ENCODE measurements at regions not wholly inside any gene's neighbourhood (a gene's known extent, or its start where the extent isn't known, plus 50 kb on each side); places are given as distances from the start of the nearest gene placed in this dataset.

DNA sequence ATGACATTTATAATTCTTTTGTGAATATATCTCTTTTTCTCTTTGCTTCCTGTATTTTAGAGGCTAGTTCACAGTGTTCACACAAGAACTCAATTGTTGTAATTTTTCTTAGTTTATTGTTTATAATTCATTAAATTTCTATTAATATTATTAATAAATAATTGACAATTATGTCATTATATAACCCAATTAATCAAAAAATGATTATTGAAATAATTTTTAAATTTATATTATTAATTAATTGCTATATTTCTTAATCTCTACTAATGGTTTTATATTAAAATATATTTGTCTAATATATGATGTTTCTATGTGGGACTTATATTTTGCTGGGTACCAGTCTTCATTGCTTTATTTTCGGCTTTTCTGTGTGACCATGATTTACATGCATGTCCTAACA lies 618.4 kb downstream of the CDH9 start:
- H3K36me3 ChIP-seq (ENCODE audit: control insufficient read depth, insufficient read depth, low read length) = no peaks in the 10 kb centered on the region
- H3K4me3 ChIP-seq (ENCODE audit: low read length) = no peak overlapping the region
- ATAC-seq = no peak
- intact Hi-C loops (cut with micrococcal nuclease) = no loop called here
- H3K27ac ChIP-seq (ENCODE audit: low read length) = no peak overlapping the region
- Mint-ChIP-seq H3K4me3 (no peak overlapping the region), H3K36me3 (peaks cover 13% of the 10 kb centered on the region), H3K9me3 (peaks cover 11 to 12% of the 10 kb centered on the region in 2 donors), H3K27ac (no peak overlapping the region), H3K4me1 (no peaks in the 10 kb centered on the region), H3K27me3 (ENCODE audit: low read depth in 2 of 2) (no peaks in the 10 kb centered on the region)
- H3K9me3 ChIP-seq (ENCODE audit: control insufficient read depth, insufficient read depth, low read length) = peaks cover 13% of the 10 kb centered on the region
- TF ChIP-seq CTCF (IDR thresholded peaks at IDR 0.05) = no peak
- DNase-seq = no peak
- H3K4me1 ChIP-seq (ENCODE audit: control insufficient read depth, insufficient read depth, low read length) = no peaks in the 10 kb centered on the region
- H3K27me3 ChIP-seq (ENCODE audit: control insufficient read depth, insufficient read depth, low read length) = no peaks in the 10 kb centered on the region
- WGBS (ENCODE audit: insufficient coverage) = 100% methylated on average over 1 of the region's 1 CpG

GRCh38 chr5:26416911-26417310 lies 621.5 kb downstream of the CDH9 start:
- Mint-ChIP-seq H3K4me3 (no peak overlapping the region), H3K27me3 (ENCODE audit: low read depth in 2 of 2) (no peaks in the 10 kb centered on the region), H3K36me3 (peaks cover 19% of the 10 kb centered on the region), H3K27ac (no peak overlapping the region), H3K9me3 (peaks cover 9 to 20% of the 10 kb centered on the region in 2 donors), H3K4me1 (no peaks in the 10 kb centered on the region)
- Histone ChIP-seq H3K27me3 (ENCODE audit: control insufficient read depth, insufficient read depth, low read length) (no peaks in the 10 kb centered on the region), H3K4me1 (ENCODE audit: control insufficient read depth, insufficient read depth, low read length) (no peaks in the 10 kb centered on the region), H3K27ac (ENCODE audit: low read length) (no peak overlapping the region), H3K36me3 (ENCODE audit: control insufficient read depth, insufficient read depth, low read length) (no peaks in the 10 kb centered on the region), H3K4me3 (ENCODE audit: low read length) (no peak overlapping the region), H3K9me3 (ENCODE audit: control insufficient read depth, insufficient read depth, low read length) (peaks cover 15% of the 10 kb centered on the region)
- no peak for ATAC-seq
- intact Hi-C loops (cut with micrococcal nuclease) = no loop called here
- DNase-seq = no peak
- 88% methylated on average over 5 of the region's 5 CpGs for WGBS (ENCODE audit: insufficient coverage)
- TF ChIP-seq CTCF (IDR thresholded peaks at IDR 0.05) = no peak

DNA sequence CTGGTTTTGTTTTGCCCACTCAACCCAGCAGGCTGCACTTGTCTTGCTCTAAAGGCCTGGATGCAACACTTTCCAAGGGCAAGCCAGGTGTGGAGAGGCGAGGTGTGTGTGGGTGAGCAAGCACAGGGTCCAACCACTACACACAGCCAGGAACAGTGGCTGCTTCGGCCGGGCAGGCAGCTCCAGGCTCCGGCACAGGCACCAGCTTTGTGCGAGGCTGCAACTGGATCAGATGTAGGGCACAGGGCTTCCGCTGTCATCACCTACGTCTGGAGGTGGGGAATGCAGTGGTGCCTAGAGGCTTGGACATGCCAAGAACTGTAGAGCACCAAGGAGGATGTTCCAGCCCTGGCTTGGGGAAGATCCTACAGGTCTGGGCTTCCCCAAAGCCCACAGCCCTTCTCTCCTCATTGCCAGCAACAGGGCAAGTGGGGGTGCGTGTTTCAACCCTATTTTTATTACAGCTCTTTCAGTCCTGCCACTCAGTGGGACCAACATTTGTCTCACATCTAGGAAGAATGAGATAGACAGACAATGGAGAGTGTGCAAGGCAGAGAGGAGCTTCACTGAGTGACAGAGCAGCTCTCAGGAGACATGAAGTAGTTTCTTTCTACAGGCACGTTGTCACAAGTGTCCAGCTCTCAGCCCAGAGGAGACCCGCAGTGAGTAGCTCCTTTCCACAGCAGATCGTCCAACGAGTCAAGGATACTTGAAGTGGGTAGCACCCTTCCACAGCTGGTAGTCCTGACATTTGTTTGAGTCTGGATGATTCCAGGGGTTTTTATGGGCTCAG lies 622.2 kb downstream of the CDH9 start:
- Mint-ChIP-seq H3K27ac (no peak overlapping the region), H3K27me3 (ENCODE audit: low read depth in 2 of 2) (no peaks in the 10 kb centered on the region), H3K4me1 (no peaks in the 10 kb centered on the region), H3K4me3 (no peak overlapping the region), H3K9me3 (peaks cover 8 to 18% of the 10 kb centered on the region in 2 donors), H3K36me3 (peaks cover 18% of the 10 kb centered on the region)
- Histone ChIP-seq H3K27ac (ENCODE audit: low read length) (no peak overlapping the region), H3K4me3 (ENCODE audit: low read length) (no peak overlapping the region), H3K27me3 (ENCODE audit: control insufficient read depth, insufficient read depth, low read length) (no peaks in the 10 kb centered on the region), H3K4me1 (ENCODE audit: control insufficient read depth, insufficient read depth, low read length) (no peaks in the 10 kb centered on the region), H3K9me3 (ENCODE audit: control insufficient read depth, insufficient read depth, low read length) (peaks cover 15% of the 10 kb centered on the region), H3K36me3 (ENCODE audit: control insufficient read depth, insufficient read depth, low read length) (no peaks in the 10 kb centered on the region)
- intact Hi-C loops (cut with micrococcal nuclease) = no loop called here
- TF ChIP-seq CTCF (IDR thresholded peaks at IDR 0.05) = no peak
- no peak for DNase-seq
- 89% methylated on average over 12 of the region's 12 CpGs for WGBS (ENCODE audit: insufficient coverage)
- ATAC-seq = no peak

GRCh38 chr5:26390608-26391007 lies 647.8 kb downstream of the CDH9 start:
- Mint-ChIP-seq H3K36me3 (peaks cover 19% of the 10 kb centered on the region), H3K27ac (no peak overlapping the region), H3K4me3 (no peak overlapping the region), H3K9me3 (peaks cover 20 to 37% of the 10 kb centered on the region in 2 donors), H3K27me3 (ENCODE audit: low read depth in 2 of 2) (no peaks in the 10 kb centered on the region), H3K4me1 (no peaks in the 10 kb centered on the region)
- TF ChIP-seq CTCF (IDR thresholded peaks at IDR 0.05) = no peak
- no peaks in the 10 kb centered on the region for H3K27me3 ChIP-seq (ENCODE audit: control insufficient read depth, insufficient read depth, low read length)
- H3K27ac ChIP-seq (ENCODE audit: low read length) = no peak overlapping the region
- DNase-seq = no peak
- no peaks in the 10 kb centered on the region for H3K4me1 ChIP-seq (ENCODE audit: control insufficient read depth, insufficient read depth, low read length)
- peaks cover 6% of the 10 kb centered on the region for H3K9me3 ChIP-seq (ENCODE audit: control insufficient read depth, insufficient read depth, low read length)
- no peak for ATAC-seq
- intact Hi-C loops (cut with micrococcal nuclease) = no loop called here
- H3K36me3 ChIP-seq (ENCODE audit: control insufficient read depth, insufficient read depth, low read length) = no peaks in the 10 kb centered on the region
- no peak overlapping the region for H3K4me3 ChIP-seq (ENCODE audit: low read length)
- WGBS (ENCODE audit: insufficient coverage) = 85% methylated on average over 5 of the region's 5 CpGs
